ENCODE measurements at regions not wholly inside any gene's neighbourhood (a gene's known extent, or its start where the extent isn't known, plus 50 kb on each side); places are given as distances from the start of the nearest gene placed in this dataset.

DNA sequence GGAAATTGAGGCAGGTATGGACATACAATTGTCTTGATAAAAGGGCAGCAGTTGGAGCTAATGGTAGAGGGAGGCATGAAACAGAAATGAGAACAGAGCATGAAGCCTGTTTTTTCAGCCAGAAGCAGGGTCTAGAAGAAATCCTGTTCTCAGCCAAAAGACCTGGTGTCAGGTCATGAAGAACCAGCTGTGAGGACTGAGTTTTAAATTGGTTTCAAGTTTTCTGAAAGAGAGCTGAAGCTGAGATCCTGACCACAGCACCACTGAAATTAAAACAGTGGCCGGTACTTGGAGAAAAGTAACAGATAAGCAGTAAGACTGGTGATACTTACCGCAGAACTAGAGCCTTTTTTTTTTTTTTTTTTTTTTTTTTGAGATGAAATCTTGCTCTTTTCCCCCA, 283.8 kb upstream of the BMP2 start:
- DNase-seq, result no peak

DNA sequence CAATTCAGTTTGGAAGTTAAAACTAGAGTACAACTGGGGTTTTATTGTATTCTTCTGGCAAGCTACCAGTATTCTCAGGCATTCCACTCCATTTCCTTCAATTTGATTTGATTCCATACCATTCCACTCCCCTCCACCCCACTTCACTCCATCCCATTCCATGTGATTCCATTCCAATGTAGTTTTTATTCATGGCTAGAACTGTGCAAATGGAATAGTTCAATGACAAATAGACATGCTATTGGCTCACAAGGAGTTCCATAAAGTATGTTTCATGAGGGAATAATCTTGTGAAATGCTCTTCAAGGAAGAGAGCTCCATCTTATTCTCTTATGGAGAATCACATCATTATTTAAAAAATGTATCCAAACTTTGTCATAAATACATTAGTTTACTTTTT, 285.0 kb upstream of the BMP2 start:
- DNase-seq, result no peak

DNA sequence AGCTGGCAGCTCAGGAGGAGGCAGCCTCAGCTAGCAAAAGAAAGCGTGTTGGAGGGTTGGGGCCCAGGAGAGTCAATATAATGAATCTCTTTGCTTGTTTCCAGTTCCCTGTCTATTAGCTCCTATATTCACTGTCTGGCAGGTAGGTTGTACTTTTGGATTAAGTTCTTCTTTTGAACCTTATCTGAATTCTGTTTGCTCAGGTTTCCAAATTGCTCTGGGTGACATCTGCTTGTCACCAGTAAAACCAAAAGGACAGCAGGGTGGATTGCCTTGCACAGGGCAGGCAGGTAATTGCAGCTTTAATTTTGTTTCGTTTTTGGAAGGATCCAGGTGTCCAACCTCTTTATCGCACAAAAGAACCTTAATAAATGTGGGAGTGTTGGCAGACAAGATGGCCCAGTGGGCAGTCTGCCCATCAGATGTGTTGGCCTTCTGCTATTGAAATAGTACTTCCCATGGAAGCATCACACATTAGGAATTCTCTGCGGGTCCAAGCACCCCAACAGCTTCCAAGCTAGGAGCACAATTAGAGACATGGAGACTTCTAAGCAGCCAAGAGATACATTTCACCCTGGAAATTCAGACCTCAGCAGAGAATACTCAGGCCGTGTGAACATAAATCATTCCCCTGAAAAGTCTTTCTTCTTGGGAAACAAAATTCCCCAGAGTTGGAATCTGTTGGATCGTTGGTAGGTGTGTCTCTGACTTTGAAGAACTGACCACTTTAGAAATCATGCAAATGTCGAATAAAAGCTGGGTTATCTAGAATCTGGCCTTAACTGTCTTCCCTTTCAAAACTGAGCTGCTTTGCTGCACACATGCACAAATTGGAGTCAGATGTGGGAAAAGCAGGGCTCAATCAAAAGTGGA, 286.9 kb upstream of the BMP2 start:
- DNase-seq, result no peak

DNA sequence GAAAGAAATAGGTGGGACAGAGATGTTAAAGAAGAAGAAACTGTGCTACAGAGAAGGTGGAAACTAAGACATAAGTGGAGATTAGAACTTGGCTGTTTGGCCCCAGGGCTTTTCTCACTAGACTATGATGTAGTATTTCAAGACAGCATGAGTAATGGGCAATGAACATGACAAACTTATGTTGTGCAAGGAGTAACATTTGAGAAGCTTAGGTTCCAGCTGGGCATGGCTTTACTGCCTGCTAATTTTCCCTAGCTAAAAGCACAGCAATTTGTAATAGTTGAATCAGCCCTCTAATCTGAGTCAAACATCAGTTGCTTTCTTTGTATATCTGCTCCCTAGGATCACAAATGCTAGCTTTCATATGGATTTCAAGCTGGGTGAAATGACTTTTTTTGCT, 294.3 kb upstream of the BMP2 start:
- DNase-seq, result no peak

DNA sequence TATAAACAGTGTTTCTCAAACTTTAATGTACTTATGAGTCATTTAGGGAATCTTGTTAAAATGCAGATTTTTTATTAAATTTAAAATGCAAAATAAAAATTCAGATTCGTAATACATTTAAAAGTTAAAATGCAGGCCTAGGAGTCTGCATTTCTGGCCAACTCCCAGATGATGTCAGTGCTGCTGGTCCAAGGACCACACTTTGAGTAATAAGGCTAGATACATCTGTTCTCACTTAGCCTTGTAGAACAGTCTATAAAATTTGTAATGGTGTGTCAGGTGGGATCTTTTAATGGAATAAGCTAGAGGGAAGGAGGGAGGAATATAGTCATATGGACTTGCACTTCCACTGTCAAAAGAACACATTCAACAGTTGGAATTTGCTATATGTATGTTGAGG, 295.6 kb upstream of the BMP2 start:
- DNase-seq, result no peak

DNA sequence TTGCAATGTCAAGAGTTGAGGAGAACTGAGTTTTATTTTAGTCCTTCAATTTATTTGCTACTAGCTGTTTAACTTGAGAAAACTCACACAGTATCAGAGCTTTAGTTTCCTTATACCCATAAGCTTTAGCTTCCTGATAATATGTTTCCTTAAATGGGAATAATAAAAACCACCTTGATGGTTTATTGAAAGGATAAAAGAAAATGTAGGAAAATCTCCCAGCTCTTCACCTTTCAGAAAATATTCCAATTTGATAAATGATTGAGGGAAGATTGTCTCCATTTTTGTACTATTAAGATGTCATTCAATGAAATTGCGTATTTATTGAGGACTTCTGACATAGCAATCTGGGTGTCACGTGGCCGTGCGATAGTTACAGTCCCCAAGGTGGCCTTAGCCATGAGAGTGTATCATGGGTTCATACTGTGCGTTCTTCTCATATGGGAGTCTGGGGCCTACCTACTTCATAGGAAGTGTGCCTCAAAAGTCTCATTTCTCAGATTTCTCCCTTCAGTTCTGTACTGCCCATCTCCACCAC, 296.3 kb upstream of the BMP2 start:
- no peak for DNase-seq

DNA sequence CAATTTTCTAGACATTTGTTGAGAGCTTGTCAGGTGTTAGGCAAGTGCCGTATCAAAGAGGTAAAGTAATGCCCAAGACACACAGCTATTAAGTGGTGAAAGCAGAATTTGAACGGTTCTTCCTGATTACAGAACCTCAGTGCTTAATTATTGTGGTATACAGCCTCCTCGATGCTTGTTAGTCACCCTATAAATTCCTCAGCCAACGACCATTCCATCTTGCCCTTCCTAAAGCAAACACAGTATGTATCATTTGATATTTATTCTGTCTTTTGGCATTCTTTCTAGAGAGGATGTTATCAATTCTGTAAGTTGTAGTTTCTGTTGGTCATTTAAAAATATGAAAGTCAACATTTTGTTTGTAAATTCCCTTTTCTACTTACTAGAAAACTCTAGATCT, 297.8 kb upstream of the BMP2 start:
- DNase-seq, result no peak

DNA sequence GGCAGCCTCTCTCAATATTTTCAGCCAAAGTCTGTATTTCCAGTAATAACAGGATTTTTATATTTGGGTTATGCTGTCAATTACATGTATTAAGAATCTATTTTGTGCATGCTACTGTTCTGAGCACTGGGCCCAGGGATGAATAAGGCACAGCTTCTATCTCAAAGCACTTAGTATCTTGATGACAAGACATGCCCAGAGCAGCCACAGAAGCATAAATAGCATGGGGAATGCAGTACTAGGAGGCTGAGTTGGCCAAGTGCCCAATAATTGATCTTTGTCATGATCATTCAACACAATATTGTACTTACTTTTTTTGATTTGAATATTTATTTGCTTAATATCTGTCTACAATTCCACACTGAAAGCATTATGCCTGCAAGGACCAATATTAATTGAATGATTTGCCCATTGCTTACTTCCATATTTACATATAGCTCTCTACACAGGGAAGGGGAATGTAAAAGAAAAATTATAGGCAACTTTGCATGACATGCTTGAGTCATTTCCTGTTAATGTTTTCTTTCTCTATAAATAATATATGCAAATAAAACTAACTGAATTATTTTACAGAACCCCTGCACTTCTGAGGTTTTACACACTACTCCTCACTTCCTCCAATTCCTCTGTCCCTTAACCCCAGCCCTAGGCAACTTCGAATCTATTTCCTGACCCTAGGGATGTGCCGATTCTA, 298.9 kb upstream of the BMP2 start:
- no peak for DNase-seq

DNA sequence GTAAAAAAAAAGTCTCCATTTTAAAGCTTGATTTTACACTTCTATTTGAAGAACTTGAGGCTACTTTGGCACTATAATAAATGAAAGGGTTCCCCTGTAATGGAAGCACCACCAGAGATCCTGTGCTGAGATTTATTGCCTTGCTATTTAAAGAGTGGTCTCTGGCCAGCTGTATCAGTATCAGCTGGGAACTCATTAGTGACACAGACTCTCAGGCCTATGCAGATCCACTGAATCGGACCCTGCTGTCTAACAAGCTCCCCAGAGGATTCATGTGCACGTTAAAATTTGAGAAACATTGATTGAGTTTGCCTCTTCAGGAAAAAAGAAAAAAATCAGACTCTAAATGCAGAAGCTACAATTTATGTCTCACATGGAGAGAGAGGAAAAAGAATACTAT, 299.9 kb upstream of the BMP2 start:
- DNase-seq, result no peak

DNA sequence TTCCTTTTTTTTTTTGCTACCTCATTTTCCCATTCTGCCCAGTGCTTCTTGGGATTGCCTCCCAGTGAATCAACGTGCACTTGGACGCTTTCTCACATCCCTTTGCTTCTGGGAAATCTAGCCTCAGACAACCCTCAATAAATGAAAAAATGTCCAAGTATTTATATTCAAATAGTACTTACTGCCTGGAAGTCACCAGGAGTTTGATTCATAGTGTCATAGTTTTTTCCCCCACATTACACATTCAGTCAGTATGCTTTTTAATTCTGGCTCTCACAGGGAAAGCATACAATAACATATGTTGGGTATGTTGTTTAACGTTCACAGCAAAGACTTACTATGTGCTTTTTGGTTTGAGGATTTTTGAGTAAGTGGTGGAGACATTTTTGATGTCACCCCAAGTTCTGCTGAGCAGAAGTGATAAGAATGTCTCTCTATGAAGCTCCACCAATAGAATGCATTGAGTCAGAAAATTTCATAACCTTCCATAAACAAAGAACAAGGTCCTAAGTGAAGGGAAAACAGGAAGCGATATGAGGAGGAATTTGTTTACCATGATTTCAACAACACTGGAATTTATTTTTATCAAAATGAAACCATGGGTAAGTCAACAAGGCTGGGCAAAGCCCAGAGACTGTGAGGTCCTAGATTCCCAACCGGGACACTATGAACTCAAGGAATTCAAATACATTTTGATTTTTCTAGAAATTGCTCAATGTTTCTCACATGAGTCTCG, 301.2 kb upstream of the BMP2 start:
- DNase-seq, result no peak

DNA sequence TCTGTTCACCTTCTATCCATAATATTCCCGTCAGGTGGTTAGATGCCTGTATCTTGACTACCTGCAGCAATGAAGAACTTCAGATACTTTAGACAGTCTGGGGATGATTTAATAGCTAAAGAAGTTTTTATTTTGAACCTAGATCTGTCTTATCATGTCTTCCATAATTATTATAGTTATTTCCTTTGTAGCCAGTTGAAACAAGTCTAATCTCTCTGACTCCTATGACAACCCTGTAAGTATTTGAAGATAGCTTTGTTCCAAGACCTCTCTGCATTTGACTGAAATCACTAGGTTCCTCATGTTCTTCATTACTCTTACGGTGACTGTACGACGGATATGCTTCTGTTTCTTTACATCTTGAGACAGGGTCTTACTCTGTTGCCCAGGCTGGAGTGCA, 316.6 kb upstream of the BMP2 start:
- DNase-seq, result no peak

DNA sequence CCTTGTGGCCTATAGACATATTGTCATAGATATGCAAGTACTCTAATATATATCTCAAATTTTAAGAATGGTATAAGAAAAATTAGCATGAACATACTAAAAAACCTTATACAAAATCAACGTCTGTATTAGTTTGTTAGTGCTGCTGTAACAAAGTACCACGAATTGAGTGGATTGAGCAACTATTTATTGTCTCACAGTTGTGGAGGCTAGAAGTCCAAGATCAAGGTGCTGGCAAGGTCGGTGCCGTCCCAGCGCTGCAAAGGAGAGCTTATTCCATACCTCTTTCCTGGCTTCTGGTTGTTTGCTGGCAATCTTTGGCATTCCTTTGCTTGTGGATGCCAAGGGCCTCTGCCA, 317.6 kb upstream of the FERMT1 start:
- no peak for DNase-seq

DNA sequence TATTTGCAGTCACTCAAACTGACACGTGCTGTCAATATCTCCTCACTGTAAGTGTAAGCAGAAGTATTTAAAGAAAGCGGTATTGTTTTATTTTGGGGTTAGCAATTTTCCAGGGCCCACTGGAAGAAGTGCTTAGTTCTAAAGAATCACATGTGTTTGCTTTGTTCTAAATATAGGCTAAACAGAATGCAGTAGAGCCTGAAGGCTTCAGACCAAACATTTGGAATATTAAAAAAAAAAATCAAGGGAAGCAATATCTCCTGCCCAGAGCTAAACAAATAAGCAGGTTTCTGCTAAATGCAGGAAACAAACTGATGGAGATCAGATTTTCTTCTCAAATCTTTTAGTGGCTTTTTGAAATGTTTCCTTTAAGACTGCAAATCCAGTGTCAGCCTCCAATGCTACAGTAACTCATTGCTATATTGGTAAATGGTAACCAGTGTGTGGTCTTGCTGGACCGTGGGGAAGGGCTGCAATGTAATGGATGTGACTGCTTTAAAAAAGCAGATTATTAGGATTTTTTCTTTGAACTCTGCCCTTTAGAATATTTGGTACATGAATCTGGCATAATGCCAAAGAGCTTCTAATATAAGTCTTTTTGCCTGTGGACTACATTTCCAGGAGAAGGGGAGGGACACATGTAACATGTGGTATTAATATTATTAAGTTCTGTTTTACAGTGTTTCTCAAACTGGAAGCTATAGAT, 317.1 kb upstream of the FERMT1 start:
- DNase-seq, result no peak

DNA sequence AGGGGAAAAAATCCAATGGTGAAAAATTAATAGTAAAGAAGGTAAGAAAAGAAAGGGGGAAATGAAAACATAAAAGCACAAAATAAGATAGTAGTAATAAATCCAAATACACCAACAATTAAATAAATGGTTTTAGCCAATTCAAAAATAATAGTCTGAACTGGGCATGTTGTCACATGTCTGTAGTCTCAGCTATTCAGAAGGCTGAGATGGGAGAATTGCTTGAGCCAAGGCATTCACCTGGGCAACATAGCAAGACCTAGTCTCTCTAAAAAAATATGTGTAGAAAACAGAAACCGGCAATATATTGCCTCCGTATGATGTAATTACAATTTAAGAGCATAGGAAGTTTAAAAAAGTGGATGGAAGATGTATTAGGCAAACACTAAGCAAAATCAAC, 311.3 kb upstream of the FERMT1 start:
- no peak for DNase-seq

DNA sequence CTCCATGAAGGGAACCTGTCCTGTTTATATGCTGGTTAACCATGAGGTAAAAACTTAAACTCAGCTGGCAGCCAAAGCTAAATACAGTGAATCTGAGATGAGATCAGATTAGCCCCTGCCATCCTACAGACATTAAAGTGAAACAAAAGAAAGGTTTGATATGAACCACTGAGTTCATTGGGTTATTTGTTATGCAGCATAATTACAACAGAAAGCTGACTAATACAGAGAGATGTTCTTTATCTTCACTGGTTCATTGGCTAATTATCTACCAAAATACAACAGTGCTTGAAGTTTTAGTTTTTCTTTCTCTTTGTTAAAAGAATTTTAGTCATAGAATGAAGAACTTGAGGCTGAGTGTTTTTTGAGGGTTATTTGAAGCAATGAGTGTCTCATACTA, 307.6 kb upstream of the FERMT1 start:
- DNase-seq, result no peak

DNA sequence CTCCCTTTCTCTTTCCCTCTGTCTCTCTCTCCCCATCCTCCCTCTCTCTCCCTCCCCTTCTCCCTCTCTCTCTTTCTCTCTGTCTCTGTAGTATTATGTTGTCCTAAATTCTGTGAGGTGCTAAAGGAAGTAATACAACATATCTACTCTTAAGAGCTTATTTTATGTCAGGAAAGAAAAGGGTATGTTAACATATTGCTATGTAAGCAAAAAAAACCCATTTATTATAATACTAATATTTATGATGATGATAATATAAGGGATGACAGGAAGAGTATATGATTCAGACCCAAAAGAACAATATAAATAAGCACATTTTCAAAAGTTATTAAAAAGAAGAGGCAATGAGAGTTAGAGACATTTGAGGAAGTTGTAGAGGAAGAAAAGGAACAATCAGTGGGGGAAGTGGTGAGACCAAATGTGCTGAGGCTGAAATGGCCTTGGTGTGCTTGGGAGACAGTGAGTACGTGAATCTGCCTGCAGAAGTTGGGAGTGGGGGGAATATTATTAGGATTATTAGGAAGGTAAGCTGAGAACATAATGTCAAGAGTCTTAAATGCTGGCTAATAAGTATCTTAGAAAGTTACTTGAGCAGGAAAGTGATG, 303.6 kb upstream of the FERMT1 start:
- DNase-seq, result no peak

DNA sequence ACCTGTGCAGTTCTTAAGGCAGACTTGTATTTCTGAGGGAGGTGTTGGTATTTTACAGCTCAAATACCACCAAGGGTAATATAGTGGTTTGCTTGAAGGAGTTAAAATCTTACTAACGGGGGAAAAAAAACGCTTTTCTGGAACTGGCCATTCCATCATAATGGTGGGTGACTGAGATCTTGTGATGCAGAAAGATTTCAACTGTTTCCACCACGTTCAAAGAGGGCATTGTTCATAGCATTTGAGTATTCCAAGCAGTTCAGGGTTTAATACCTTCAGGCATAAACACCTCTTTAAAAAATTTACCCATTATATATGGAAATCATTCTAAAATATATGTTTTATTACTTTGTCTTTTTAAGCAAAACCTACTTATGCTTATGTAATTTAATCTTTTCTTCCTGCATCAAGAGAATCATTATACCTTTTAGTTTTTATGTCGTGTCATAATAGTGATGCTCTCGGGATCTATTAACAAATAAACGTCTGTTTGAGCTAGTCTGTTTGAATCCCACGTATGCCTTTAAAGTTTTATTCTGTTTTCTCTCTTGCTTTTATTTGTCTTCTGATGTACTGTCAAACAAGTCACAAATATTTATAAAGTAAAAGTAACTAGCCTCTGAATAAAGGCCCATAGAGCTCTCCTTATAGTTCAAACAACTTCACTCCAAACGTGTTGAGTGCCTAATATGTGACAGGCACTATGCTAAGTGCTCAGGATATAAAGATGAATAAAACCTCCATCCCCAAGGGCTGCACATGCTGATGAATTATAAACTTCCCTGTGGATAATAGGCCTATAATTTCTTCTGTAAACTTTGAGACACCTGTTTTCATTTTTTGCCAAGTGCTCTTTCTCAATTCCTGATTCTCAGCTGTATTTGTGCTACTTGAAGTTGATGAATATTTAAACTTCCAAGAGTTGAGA, 298.8 kb upstream of the FERMT1 start:
- DNase-seq, result no peak

DNA sequence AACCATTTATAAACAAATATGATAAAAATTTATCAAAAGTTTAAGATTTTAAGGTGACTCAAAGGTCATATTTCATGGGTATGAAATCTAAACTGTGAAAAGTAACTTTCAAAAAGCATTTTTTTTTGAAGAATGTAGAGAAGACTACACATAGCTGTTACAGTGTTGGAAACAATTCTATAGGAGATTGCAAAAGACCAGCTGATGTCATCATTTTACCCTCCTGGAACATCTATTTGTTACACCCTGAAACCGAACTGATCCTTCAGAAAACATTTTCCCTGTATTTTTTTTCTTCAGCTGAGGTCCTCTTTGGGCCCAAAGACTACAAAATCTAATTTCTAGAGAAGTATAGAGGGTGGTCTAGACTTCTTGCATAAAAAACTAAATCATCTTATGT, 297.5 kb upstream of the FERMT1 start:
- no peak for DNase-seq

DNA sequence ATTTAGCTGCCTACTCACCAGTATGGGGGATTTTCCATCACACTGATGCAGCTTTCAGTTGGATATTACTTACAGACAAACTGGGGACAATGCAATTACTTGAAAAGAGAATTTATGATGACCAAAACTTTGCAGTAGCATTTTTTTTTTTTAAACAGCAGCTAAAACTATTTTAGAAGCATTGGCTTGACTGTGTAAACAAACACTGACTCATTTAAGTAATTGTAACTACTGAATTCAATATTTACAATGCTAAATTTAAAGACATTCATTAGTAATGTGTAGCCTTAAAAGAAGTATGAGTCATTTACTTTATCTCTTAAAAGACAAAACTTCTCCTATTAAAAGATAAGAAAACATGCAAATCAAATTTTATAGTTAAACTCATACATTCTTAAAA, 295.9 kb upstream of the FERMT1 start:
- DNase-seq, result no peak

DNA sequence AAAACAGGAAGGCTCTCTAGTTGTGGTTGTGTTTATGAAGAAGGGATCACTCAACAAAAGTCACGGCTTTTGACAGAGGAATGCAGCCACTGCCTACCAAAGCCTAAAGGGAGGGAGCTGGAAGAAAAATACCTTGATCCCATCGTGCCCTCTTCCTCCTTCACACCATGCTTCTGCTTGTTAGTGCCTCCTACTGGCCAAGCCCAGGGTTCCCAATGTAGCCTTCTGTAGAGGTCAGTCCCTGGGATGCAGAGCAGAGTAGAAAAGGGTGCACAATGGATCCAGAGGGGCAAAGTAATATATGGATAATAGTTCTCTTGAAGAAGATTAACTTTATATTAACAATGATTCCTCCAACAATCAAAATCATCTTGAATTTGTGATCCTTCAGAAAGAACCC, 293.5 kb upstream of the FERMT1 start:
- DNase-seq, result no peak

DNA sequence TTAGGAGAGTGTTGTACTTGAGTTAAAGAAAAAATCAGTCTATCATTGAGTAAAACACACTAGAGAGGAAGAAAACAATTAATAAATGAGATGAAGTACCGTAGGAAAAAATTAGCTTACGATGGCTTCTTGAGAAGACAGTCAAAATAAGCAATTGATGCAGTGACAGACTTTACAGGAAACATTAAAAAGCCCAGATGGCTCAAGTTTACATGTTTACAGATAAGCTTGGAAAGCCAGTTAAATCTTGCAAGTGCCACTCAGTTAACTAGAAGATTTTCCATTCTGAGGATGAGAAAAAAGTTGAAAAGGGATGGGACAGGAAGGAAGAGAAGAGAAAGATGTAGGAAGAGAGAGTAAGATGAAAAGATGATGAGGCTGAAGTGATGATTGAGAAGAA, 288.8 kb upstream of the FERMT1 start:
- no peak for DNase-seq

DNA sequence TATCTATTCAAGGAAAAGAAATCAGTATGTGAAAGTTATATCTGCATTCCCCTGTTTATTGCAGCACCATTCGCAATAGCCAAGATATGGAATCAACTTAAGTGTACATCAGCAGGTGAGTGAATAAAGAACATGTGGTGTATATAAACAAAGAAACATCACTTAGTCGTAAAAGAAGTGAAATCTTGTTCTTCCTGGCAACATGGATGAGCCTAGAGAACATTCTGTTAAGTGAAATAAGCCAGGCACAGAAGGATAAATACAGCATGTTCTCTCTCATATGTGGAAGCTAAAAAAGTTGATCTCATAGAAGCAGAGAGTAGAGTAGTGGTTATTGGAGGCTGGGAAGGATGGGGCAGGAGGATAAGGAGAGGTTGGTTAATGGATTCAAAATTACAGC, 287.9 kb upstream of the FERMT1 start:
- no peak for DNase-seq

All from NCI-H1694 (cell line).